GM21717 (cell line): ENCODE measurements at regions not wholly inside any gene's neighbourhood (a gene's known extent, or its start where the extent isn't known, plus 50 kb on each side); places are given as distances from the start of the nearest gene placed in this dataset.

Experiments used
- ATAC-seq: cut with Tn5 transposase; IDR thresholded peaks from one replicate; pipeline ENCODE4 v1.9.1; 2021; ENCODE audit warnings: mild to moderate bottlenecking, moderate library complexity; ENCODE audit not compliant: unreplicated experiment

DNA sequence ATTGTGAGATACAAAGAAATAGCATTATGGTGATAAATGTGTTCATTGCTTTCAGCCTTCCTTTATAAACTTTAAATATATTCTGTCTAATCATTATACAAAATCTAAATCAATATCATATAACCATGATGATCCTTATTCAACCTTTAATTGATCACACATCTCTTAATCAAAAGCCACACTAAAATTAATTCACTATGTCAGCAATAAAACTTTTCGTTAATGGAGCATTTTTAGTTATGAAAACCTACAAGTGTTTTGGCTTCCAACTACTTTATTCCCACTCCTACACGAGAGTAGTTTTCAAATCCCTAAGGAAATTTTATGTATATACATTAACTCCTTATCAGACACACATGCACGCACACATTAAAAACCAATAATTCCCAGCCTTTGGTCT, 530.2 kb downstream of the KCTD8 start:
- no peak for ATAC-seq

DNA sequence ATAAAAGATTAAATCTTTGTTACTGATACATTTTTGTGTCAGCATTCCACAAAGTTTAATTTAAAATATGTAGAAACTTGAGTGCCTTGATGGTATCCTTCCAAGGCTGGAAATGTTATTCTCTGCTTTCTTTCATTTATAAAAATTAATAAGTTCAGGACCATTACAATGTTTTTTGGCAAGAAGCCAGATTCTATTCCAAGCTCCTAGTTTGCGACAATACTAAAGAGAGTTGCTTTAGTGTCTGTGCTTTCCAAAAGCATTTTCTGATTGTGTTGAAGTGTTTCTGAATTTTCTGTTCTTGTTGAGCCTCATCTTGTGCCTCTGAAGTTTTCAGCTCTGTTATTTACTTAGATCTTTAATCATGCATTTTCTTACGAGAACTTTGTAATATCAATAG, 516.2 kb downstream of the KCTD8 start:
- ATAC-seq = no peak

- no peak for ATAC-seq
Measured at GRCh38 chr4:43943998-43944397, 504.6 kb downstream of the KCTD8 start.

DNA sequence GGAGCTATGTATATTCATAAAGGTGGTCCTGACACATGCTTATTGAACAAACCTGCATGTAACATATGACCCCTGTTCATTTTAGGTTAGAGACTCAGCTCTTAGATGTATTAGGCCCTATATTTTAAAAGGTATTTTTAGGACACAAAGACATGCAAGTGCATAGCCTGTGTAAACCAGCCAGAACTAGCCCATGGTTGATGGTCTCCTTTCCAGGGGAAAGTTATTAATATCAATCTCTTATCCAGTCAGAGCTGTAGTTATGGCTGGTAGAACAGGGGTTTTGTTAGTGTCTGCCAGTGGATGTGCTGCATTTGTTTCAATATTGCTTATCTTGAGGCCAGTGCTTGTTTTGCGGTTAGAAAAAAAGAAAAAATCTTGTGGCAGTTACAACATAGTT, 488.6 kb downstream of the KCTD8 start:
- no peak for ATAC-seq

DNA sequence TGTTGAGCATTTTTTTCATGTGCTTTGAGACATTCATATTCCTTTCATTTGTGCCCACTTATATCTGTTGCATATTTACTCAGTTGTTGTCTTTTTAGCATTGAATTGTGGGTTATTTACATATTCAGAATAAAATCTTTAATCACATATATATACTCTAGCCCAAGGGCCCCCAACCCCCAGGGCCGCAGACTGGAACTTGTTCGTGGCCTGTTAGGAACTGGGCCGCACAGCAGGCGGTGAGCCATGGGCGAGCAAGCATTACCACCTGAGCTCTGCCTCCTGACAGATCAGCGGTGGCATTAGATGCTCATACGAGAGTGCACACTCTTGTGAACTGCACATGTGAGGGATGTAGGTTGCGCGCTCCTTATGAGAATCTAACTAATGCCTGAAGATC, 480.6 kb downstream of the KCTD8 start:
- no peak for ATAC-seq

DNA sequence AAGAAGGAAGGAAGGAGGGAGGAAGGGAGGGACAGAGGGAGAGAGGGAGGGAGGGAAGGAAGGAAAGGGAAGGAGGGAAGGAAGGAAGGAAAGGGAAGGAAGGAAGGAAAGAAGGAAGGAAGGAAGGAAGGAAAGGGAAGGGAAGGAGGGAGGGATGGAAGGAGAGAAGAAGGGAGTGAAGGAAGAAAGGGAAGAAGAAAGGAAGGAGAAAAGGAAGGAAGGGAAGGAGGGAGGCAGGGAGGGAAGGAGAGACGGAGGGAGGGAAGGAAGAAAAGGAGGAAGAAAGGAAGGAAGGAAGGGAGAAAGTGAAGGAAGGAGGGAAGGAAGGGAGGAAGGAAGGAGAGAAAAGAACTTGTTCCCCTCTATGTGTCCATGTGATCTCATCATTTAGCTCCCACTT, 465.0 kb downstream of the KCTD8 start:
- ATAC-seq = no peak

- ATAC-seq = no peak
Measured at GRCh38 chr4:43987331-43987944, 461.2 kb downstream of the KCTD8 start.

DNA sequence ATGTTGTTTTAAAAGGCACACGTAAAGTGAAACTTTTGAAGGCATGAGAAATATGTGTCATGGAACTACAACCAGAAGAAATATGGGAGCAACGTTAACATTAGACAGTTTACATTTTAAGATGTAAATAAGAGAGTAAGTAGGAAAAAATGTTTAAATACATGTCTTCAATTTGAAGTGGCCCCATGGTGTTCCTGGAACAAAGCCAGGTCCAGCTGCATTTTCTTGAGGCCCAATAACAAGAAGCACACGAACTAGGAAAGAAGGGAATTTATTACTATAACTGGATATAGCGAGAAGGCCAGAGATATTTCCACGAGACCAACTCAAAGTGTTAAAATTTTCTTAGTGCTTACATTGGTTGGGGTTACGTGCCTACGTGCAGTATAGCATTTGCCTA, 458.1 kb downstream of the KCTD8 start:
- ATAC-seq = no peak

- ATAC-seq = no peak
Measured at GRCh38 chr4:43990963-43991362, 457.6 kb downstream of the KCTD8 start.

GRCh38 chr4:43992552-43992951, 456.1 kb downstream of the KCTD8 start:
- ATAC-seq = no peak

- ATAC-seq = no peak
Measured at GRCh38 chr4:43993196-43993902, 455.3 kb downstream of the KCTD8 start.

- no peak for ATAC-seq
Measured at GRCh38 chr4:43999669-44000068, 448.9 kb downstream of the KCTD8 start.

- no peak for ATAC-seq
Measured at GRCh38 chr4:44002368-44002767, 446.2 kb downstream of the KCTD8 start.

GRCh38 chr4:44016570-44017421, 431.8 kb downstream of the KCTD8 start:
- no peak for ATAC-seq

GRCh38 chr4:44017422-44017739, 431.2 kb downstream of the KCTD8 start:
- no peak for ATAC-seq

GRCh38 chr4:44019721-44020120, 428.9 kb downstream of the KCTD8 start:
- ATAC-seq = no peak

DNA sequence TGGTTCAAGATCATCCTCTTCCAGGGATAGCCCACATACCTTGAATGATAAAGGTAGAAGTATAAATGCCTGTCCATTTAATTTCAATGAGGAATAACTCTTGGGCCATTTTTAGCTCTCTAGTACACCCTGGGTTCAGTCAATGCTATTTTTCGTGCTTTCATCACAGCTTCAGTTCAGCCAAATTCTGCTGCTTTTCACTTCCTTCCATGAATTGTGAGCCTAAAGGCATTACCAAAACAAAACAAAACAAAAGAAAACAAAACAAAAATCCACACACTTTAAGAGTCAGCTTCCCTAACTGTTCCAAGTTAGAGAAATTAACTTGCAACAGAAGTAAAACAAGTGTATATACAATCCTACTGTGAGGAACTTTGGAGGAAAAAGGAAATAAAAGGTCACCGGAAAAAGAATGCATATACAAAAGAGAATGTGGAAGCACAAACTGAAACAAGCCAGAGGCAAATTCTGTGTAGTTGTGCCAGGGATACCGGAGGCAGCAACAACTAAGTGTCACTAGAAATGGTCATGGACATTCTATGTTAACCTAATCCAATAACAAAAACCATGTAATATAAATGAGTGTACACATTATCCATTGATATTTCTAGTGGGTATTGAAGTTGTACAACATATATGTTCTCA, 423.1 kb downstream of the KCTD8 start:
- ATAC-seq = no peak

GRCh38 chr4:44038811-44039210, 409.8 kb downstream of the KCTD8 start:
- no peak for ATAC-seq

GRCh38 chr4:44046491-44046890, 402.1 kb downstream of the KCTD8 start:
- ATAC-seq = no peak

DNA sequence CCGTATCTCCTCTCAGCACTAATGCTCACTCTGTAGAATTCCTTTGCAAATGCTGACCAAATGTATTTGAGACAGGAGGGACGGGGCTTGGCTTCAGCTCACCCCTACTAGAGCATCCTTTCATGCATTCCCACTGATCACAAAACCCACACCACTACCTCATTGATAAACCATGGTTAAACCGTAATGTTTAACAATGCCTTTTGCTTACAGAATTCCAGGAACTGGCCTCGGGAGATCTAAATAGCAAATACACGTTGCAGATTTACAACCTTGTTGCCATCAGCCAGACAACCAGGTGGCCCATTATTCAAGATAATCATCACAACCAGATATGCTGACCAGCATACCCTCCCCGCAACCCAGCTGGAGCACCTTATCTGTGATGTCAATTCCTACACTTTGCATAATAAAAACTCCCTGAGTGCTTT, 391.9 kb downstream of the KCTD8 start:
- ATAC-seq = no peak

DNA sequence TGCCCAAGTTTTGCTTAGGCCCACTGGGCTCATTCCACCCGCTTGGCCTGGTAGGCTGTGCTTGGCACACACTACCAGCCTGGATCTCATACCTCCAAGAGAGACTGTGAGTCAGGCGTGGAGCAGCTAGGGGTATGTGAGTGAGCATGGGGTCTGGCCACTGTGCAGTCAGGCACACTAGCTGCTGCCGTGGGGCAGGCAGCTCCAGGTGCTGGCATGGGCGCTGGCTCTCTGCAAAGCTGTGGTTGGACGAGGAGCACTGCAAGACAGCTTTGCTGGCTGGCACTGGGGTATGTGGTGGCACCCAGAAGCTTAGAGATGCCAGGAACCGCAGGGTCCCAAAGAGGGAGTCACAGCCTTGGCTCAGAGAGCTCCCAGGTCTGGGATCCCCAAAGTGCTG, 377.8 kb downstream of the KCTD8 start:
- no peak for ATAC-seq
